H1 (cell line): ENCODE measurements at regions not wholly inside any gene's neighbourhood (a gene's known extent, or its start where the extent isn't known, plus 50 kb on each side); places are given as distances from the start of the nearest gene placed in this dataset.

ENCODE experiments used
- ASH2L ChIP-seq: fragments of 200-600, 300-600 bp; sonication (generic); IDR thresholded peaks from one replicate; pipeline ENCODE4 v1.7.1; 2017; ENCODE audit warnings: low read length
- ATF2 ChIP-seq: IDR thresholded peaks from 2 replicates; pipeline ENCODE4 v1.6.1; 2012; ENCODE audit warnings: low read length, inconsistent platforms
- BACH1 ChIP-seq: IDR thresholded peaks from 2 replicates; pipeline ENCODE4 v1.6.1; 2012; ENCODE audit warnings: low read length, improper control_type of control experiment
- CBX8 ChIP-seq: fragments of 300-800, 300-1000 bp; sonication (generic); IDR thresholded peaks from 2 replicates; pipeline ENCODE4 v1.7.1; 2016; ENCODE audit warnings: low read depth, low read length, borderline replicate concordance
- CEBPB ChIP-seq: IDR thresholded peaks from 2 replicates; pipeline ENCODE4 v1.6.1; 2012; ENCODE audit warnings: low read depth, low read length
- CHD2 ChIP-seq: IDR thresholded peaks from 2 replicates; pipeline ENCODE4 v1.6.1; 2012; ENCODE audit warnings: low read length, improper control_type of control experiment
- CHD7 ChIP-seq: fragments of 300-600 bp; sonication (generic); IDR thresholded peaks from 2 replicates; pipeline ENCODE4 v1.7.1; 2012; ENCODE audit warnings: low read length, moderate library complexity, mild to moderate bottlenecking, inconsistent platforms; ENCODE audit not compliant: insufficient replicate concordance
- JUN ChIP-seq: IDR thresholded peaks from 2 replicates; pipeline ENCODE4 v1.6.1; 2011; ENCODE audit warnings: low read depth, mild to moderate bottlenecking, improper control_type of control experiment, low read length
- RAD21 ChIP-seq, 2 experiments: IDR thresholded peaks in 1 of 2; conservative IDR thresholded peaks in 1 of 2; 2 replicates each; pipeline ENCODE4 v1.6.1; 2011; ENCODE audit warnings: low read depth in 2 of 2, low read length in 2 of 2, improper control_type of control experiment in 1 of 2, inconsistent platforms in 1 of 2, mild to moderate bottlenecking in 1 of 2, moderate library complexity in 1 of 2
- RXRA ChIP-seq: IDR thresholded peaks from 2 replicates; pipeline ENCODE4 v1.6.1; 2011; ENCODE audit warnings: low read depth, mild to moderate bottlenecking, low read length, moderate library complexity; ENCODE audit not compliant: insufficient read depth
- SAP30 ChIP-seq: fragments of 300-600 bp; sonication (generic); IDR thresholded peaks from 2 replicates; pipeline ENCODE4 v1.7.1; 2012; ENCODE audit warnings: low read length, moderate library complexity, mild to moderate bottlenecking, inconsistent platforms; ENCODE audit not compliant: insufficient read depth, insufficient replicate concordance

- no peak for TF ChIP-seq CHD7
- no peak for TF ChIP-seq JUN
- TF ChIP-seq BACH1: no peak
- TF ChIP-seq ATF2: no peak
- TF ChIP-seq ASH2L: no peak
- no peak for TF ChIP-seq RXRA
- TF ChIP-seq SAP30: no peak
- no peak for TF ChIP-seq CBX8
- no peak for TF ChIP-seq RAD21 (IDR thresholded peaks at IDR 0.05 in 1 of 2, conservative IDR thresholded peaks at IDR 0.05 in 1 of 2; ENCODE audit: low read depth in 2 of 2, low read length in 2 of 2)
- TF ChIP-seq CEBPB: no peak
- TF ChIP-seq CHD2: no peak
Observed at GRCh38 chr6:74368746-74369145, 672.7 kb downstream of the CD109 start (continued).
